ENCODE measurements at regions not wholly inside any gene's neighbourhood (a gene's known extent, or its start where the extent isn't known, plus 50 kb on each side); places are given as distances from the start of the nearest gene placed in this dataset.

DNA sequence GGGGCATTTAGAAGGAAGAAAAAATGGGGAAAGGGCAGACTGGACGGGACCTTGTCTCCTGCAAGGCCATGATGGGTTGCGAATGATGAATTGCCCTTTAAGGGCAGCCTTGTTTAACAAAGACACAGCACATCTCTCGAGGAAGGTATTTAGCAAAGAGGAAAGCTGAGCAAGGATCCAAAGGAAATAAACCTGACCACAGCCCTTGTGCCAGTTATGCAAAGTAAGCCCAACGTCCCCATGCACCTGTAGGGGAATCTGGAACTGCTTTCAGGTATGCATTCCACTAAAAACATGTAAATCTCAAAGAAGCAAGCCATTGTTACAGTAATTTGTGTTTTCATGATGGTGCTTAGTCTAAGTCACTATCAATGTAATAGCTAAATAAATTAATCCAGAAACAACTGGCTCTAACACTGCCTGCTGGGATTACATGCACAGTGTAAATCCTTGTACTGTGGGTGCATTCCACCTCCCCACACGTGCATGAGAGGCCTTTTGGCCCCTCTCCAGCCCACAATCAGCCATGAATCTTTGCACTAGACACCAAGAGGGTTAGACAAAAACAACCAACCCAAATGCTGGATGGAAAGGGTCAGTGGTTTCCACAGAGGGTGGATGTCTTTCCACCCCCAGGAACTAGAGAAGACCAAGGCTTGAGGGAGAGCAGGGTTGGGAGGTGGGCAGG is 228.8 kb upstream of the KAZN start:
- Histone ChIP-seq H3K27ac (replicated peaks) (no peak overlapping the region), H3K4me3 (replicated peaks; ENCODE audit: insufficient read depth, low read length) (no peak overlapping the region), H3K27me3 (ENCODE audit: insufficient read depth, poor library complexity, severe bottlenecking) (no peaks in the 10 kb centered on the region)
- no peak for DNase-seq (ENCODE audit: low read depth in 1 of 2, low spot score in 1 of 2)
- no peak for TF ChIP-seq SPI1 (IDR thresholded peaks at IDR 0.05; ENCODE audit: borderline replicate concordance, low read depth)
- TF ChIP-seq POLR2AphosphoS5 (IDR thresholded peaks at IDR 0.05; ENCODE audit: low read depth), result no peak
- TF ChIP-seq GABPA (IDR thresholded peaks at IDR 0.05; ENCODE audit: low read depth), result no peak
- TF ChIP-seq, protein P1, sequence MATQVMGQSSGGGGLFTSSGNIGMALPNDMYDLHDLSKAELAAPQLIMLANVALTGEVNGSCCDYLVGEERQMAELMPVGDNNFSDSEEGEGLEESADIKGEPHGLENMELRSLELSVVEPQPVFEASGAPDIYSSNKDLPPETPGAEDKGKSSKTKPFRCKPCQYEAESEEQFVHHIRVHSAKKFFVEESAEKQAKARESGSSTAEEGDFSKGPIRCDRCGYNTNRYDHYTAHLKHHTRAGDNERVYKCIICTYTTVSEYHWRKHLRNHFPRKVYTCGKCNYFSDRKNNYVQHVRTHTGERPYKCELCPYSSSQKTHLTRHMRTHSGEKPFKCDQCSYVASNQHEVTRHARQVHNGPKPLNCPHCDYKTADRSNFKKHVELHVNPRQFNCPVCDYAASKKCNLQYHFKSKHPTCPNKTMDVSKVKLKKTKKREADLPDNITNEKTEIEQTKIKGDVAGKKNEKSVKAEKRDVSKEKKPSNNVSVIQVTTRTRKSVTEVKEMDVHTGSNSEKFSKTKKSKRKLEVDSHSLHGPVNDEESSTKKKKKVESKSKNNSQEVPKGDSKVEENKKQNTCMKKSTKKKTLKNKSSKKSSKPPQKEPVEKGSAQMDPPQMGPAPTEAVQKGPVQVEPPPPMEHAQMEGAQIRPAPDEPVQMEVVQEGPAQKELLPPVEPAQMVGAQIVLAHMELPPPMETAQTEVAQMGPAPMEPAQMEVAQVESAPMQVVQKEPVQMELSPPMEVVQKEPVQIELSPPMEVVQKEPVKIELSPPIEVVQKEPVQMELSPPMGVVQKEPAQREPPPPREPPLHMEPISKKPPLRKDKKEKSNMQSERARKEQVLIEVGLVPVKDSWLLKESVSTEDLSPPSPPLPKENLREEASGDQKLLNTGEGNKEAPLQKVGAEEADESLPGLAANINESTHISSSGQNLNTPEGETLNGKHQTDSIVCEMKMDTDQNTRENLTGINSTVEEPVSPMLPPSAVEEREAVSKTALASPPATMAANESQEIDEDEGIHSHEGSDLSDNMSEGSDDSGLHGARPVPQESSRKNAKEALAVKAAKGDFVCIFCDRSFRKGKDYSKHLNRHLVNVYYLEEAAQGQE (IDR thresholded peaks at IDR 0.05; ENCODE audit: insufficient replicate concordance, low read depth), result no peak
- TF ChIP-seq, protein P2, sequence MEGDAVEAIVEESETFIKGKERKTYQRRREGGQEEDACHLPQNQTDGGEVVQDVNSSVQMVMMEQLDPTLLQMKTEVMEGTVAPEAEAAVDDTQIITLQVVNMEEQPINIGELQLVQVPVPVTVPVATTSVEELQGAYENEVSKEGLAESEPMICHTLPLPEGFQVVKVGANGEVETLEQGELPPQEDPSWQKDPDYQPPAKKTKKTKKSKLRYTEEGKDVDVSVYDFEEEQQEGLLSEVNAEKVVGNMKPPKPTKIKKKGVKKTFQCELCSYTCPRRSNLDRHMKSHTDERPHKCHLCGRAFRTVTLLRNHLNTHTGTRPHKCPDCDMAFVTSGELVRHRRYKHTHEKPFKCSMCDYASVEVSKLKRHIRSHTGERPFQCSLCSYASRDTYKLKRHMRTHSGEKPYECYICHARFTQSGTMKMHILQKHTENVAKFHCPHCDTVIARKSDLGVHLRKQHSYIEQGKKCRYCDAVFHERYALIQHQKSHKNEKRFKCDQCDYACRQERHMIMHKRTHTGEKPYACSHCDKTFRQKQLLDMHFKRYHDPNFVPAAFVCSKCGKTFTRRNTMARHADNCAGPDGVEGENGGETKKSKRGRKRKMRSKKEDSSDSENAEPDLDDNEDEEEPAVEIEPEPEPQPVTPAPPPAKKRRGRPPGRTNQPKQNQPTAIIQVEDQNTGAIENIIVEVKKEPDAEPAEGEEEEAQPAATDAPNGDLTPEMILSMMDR (IDR thresholded peaks at IDR 0.05; ENCODE audit: insufficient read depth, low read length), result no peak

DNA sequence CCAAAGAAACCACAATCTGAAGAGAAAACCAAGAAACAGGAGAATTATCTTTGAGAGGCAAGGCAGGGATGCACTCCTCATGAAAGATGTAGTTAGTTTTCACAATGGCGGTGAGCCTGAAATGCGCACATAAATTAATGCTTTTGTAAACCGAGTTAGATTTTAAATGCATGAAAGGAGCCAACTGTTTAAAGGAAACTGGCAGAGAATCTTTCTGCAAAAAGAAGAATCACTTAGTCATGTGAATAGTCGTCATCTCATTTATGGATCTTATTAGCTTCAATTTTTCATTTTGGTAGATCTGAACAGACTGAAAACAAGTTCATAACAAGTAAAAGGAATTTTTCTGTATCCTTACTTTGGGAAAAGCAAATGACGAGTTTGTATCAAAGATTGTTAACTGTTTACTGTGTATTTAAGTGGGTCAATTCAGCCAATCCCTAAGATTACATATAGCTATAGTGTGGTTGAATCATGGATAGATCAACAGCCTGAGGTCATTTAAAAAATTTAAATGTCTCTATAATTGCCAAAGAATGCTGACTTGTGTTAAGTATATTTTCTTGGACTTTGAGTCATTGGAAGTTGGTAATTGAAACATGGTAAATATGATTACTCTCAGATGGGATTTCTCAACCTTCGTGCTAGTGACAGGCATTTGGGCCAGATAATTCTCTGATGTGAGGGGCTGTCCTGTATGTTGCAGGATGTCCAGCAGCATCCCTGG is 226.6 kb upstream of the KAZN start:
- TF ChIP-seq POLR2AphosphoS5 (IDR thresholded peaks at IDR 0.05; ENCODE audit: low read depth) (no peak), SPI1 (IDR thresholded peaks at IDR 0.05; ENCODE audit: borderline replicate concordance, low read depth) (no peak), GABPA (IDR thresholded peaks at IDR 0.05; ENCODE audit: low read depth) (no peak)
- TF ChIP-seq, protein P2 (IDR thresholded peaks at IDR 0.05; ENCODE audit: insufficient read depth, low read length), result no peak
- TF ChIP-seq, protein P1 (IDR thresholded peaks at IDR 0.05; ENCODE audit: insufficient replicate concordance, low read depth), result no peak
- Histone ChIP-seq H3K4me3 (replicated peaks; ENCODE audit: insufficient read depth, low read length) (no peak overlapping the region), H3K27me3 (ENCODE audit: insufficient read depth, poor library complexity, severe bottlenecking) (no peaks in the 10 kb centered on the region)

DNA sequence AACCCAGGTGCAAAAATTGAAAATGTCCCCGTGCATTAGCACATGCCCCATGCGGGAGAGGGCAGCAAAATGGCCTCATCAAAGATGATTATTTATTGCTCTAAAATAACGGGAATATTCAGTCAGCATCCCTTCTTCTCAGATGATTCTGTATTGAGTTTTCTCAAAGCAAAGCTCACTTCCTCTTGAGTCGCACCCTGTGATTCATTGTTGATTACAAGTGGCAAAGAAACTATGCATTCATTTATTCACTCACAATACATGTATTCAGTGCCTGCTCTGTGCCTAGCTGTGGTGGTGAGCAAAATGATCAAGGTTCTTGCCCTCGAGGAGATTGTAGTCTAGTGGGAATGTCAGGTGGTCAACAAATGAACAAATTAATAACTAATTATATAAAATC is 226.0 kb upstream of the KAZN start:
- H3K27ac ChIP-seq (replicated peaks), result no peak overlapping the region
- DNase-seq (ENCODE audit: low read depth in 1 of 2, low spot score in 1 of 2), result no peak
- no peak for TF ChIP-seq POLR2AphosphoS5 (IDR thresholded peaks at IDR 0.05; ENCODE audit: low read depth)
- TF ChIP-seq, protein P2 (IDR thresholded peaks at IDR 0.05; ENCODE audit: insufficient read depth, low read length), result no peak
- no peak for TF ChIP-seq SPI1 (IDR thresholded peaks at IDR 0.05; ENCODE audit: borderline replicate concordance, low read depth)
- TF ChIP-seq, protein P1 (IDR thresholded peaks at IDR 0.05; ENCODE audit: insufficient replicate concordance, low read depth), result no peak
- TF ChIP-seq GABPA (IDR thresholded peaks at IDR 0.05; ENCODE audit: low read depth), result no peak
- H3K27me3 ChIP-seq (ENCODE audit: insufficient read depth, poor library complexity, severe bottlenecking), result no peaks in the 10 kb centered on the region
- no peak overlapping the region for H3K4me3 ChIP-seq (replicated peaks; ENCODE audit: insufficient read depth, low read length)

More for the DNA sequence above, 226.6 kb upstream of the KAZN start:
- H3K27ac ChIP-seq (replicated peaks), result no peak overlapping the region
- no peak for DNase-seq (ENCODE audit: low read depth in 1 of 2, low spot score in 1 of 2)
